HEK293 (cell line): ENCODE measurements at regions not wholly inside any gene's neighbourhood (a gene's known extent, or its start where the extent isn't known, plus 50 kb on each side); places are given as distances from the start of the nearest gene placed in this dataset.

ENCODE experiments used
- CTCF ChIA-PET: fragments of 350-600 bp; formaldehyde crosslinking; extraction: SDS; loops from one replicate; lab custom pipeline; 2021; ENCODE audit warnings: antibody characterized with exemption; lab: Yijun Ruan, JAX
- POLR2A ChIA-PET: fragments of 300-600 bp; formaldehyde crosslinking; extraction: SDS; loops from one replicate; lab custom pipeline; 2020; ENCODE audit warnings: antibody characterized with exemption, inconsistent platforms; lab: Yijun Ruan, JAX
- H3K27ac ChIP-seq: fragments of 200-500 bp; sonication (Bioruptor generic); 2 replicates; pipeline ENCODE4 v1.5.1; 2014; ENCODE audit warnings: low read depth, low read length, control low read depth, inconsistent platforms; ENCODE audit errors: extremely low read depth
- H3K36me3 ChIP-seq, 2 experiments: fragments of 200-500 bp in 1 of 2; sonication (Bioruptor generic) in 1 of 2; 1 replicate in 1 of 2; 2 replicates in 1 of 2; pipeline ENCODE4 v1.5.1; 2014 to 2017; ENCODE audit warnings: inconsistent platforms in 2 of 2, low read length in 2 of 2; ENCODE audit not compliant: control insufficient read depth in 2 of 2, insufficient read depth in 1 of 2
- H3K4me1 ChIP-seq: fragments of 200-500 bp; sonication (Bioruptor generic); 2 replicates; pipeline ENCODE4 v1.5.1; 2014; ENCODE audit warnings: mild to moderate bottlenecking, low read length, inconsistent platforms; ENCODE audit not compliant: control insufficient read depth, insufficient read depth
- H3K4me3 ChIP-seq: 2 replicates; pipeline ENCODE4 v1.5.1; 2011; ENCODE audit warnings: low read depth, mild to moderate bottlenecking, control low read depth, low read length, moderate library complexity
- H3K9me3 ChIP-seq: fragments of 200-500 bp; sonication (Bioruptor generic); 2 replicates; pipeline ENCODE4 v1.5.1; 2014; ENCODE audit warnings: low read depth, low read length, inconsistent platforms; ENCODE audit not compliant: control insufficient read depth, insufficient read depth
- GLIS1 ChIP-seq: fragments of 450-650 bp; formaldehyde crosslinking; IDR thresholded peaks from 2 replicates; pipeline ENCODE4 v1.5.1; 2016; ENCODE audit warnings: missing biosample characterization, missing genetic modification characterization
- KLF9 ChIP-seq: fragments of 450-650 bp; formaldehyde crosslinking; IDR thresholded peaks from 2 replicates; pipeline ENCODE4 v1.5.1; 2016; ENCODE audit warnings: missing biosample characterization, missing genetic modification characterization, low read depth
- MYNN ChIP-seq: fragments of 450-650 bp; formaldehyde crosslinking; IDR thresholded peaks from 2 replicates; pipeline ENCODE4 v1.5.1; 2016; ENCODE audit warnings: missing biosample characterization, missing genetic modification characterization, borderline replicate concordance
- SALL2 ChIP-seq: fragments of 450-650 bp; formaldehyde crosslinking; IDR thresholded peaks from 2 replicates; pipeline ENCODE4 v1.5.0; 2017; ENCODE audit warnings: missing biosample characterization, mild to moderate bottlenecking, missing genetic modification characterization, borderline replicate concordance
- TCF7L2 ChIP-seq: IDR thresholded peaks from 2 replicates; pipeline ENCODE4 v1.6.1; 2011; ENCODE audit warnings: low read depth, mild to moderate bottlenecking, inconsistent platforms, low read length, moderate library complexity, borderline replicate concordance
- ZBTB1 ChIP-seq: fragments of 450-650 bp; formaldehyde crosslinking; IDR thresholded peaks from 2 replicates; pipeline ENCODE4 v1.5.1; 2016; ENCODE audit warnings: missing biosample characterization, missing genetic modification characterization
- ZBTB10 ChIP-seq: fragments of 450-650 bp; formaldehyde crosslinking; IDR thresholded peaks from 2 replicates; pipeline ENCODE4 v1.5.1; 2016; ENCODE audit warnings: missing biosample characterization, missing genetic modification characterization
- ZBTB44 ChIP-seq: fragments of 450-650 bp; IDR thresholded peaks from 2 replicates; pipeline ENCODE4 v1.5.1; 2018; ENCODE audit warnings: missing biosample characterization, mild to moderate bottlenecking, missing genetic modification characterization
- ZEB2 ChIP-seq: fragments of 450-650 bp; formaldehyde crosslinking; IDR thresholded peaks from 2 replicates; pipeline ENCODE4 v1.5.1; 2016; ENCODE audit warnings: missing biosample characterization, missing genetic modification characterization
- ZNF221 ChIP-seq: fragments of 450-650 bp; formaldehyde crosslinking; IDR thresholded peaks from 2 replicates; pipeline ENCODE4 v1.5.1; 2017; ENCODE audit warnings: missing biosample characterization, missing genetic modification characterization, borderline replicate concordance
- ZNF248 ChIP-seq: fragments of 450-650 bp; formaldehyde crosslinking; IDR thresholded peaks from 2 replicates; pipeline ENCODE4 v1.5.1; 2017; ENCODE audit warnings: missing biosample characterization, missing genetic modification characterization
- ZNF423 ChIP-seq: fragments of 450-650 bp; formaldehyde crosslinking; IDR thresholded peaks from 2 replicates; pipeline ENCODE4 v1.5.1; 2016; ENCODE audit warnings: missing biosample characterization, missing genetic modification characterization
- ZNF518A ChIP-seq: fragments of 450-650 bp; formaldehyde crosslinking; conservative IDR thresholded peaks from 2 replicates; pipeline ENCODE4 v1.5.1; 2016; ENCODE audit warnings: low read depth, missing biosample characterization, missing genetic modification characterization
- ZNF560 ChIP-seq: fragments of 450-650 bp; formaldehyde crosslinking; IDR thresholded peaks from 2 replicates; pipeline ENCODE4 v1.5.1; 2017; ENCODE audit warnings: missing biosample characterization, missing genetic modification characterization, borderline replicate concordance
- ZNF580 ChIP-seq: fragments of 450-650 bp; formaldehyde crosslinking; IDR thresholded peaks from 2 replicates; pipeline ENCODE4 v1.5.1; 2016; ENCODE audit warnings: missing biosample characterization, missing genetic modification characterization
- ZNF600 ChIP-seq: fragments of 450-650 bp; formaldehyde crosslinking; IDR thresholded peaks from 2 replicates; pipeline ENCODE4 v1.5.1; 2016; ENCODE audit warnings: missing biosample characterization, missing genetic modification characterization
- ZNF626 ChIP-seq: fragments of 450-650 bp; sonication (Bioruptor Pico); formaldehyde crosslinking; IDR thresholded peaks from 2 replicates; pipeline ENCODE4 v1.5.1; 2018; ENCODE audit warnings: missing biosample characterization, missing genetic modification characterization, inconsistent platforms
- ZNF76 ChIP-seq: fragments of 450-650 bp; formaldehyde crosslinking; IDR thresholded peaks from 2 replicates; pipeline ENCODE4; 2016; ENCODE audit warnings: low read depth, missing biosample characterization, missing genetic modification characterization, borderline replicate concordance
- ZSCAN23 ChIP-seq: fragments of 450-650 bp; formaldehyde crosslinking; IDR thresholded peaks from 2 replicates; pipeline ENCODE4 v1.5.1; 2016; ENCODE audit warnings: missing biosample characterization, missing genetic modification characterization
- ZSCAN4 ChIP-seq: fragments of 450-650 bp; formaldehyde crosslinking; IDR thresholded peaks from 2 replicates; pipeline ENCODE4 v1.5.1; 2017; ENCODE audit warnings: missing biosample characterization, missing genetic modification characterization
- ZXDB ChIP-seq: fragments of 450-650 bp; formaldehyde crosslinking; IDR thresholded peaks from 2 replicates; pipeline ENCODE4 v1.5.1; 2016; ENCODE audit warnings: missing biosample characterization, missing genetic modification characterization
- TF ChIP-seq, protein P1 (sequence below): fragments of 450-650 bp; formaldehyde crosslinking; IDR thresholded peaks from 2 replicates; pipeline ENCODE4 v1.5.1; 2016; ENCODE audit warnings: missing biosample characterization, missing genetic modification characterization

DNA sequence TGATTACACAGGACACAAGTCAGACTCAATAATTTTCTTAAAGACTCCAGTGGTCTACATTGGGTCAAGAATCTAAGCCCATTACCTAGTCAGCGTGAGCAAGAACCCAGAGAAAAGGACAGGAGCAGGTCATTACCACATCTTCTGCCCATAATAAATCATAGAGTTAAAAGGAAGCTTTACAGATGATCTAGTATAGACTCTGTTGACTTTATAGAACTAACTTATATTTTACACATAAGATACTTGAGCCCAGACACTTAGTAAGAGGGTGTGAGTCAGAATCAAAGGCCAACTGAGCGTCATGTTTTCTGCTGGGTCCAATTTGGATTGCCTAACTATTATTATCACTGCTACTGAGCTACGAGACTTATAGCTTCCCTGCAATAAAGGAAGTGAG lies 206.1 kb upstream of the NPSR1 start (continued):
- TF ChIP-seq ZNF518A (tag by site-specific recombination): no peak
- no peak for TF ChIP-seq ZNF76 (tag by site-specific recombination)

DNA sequence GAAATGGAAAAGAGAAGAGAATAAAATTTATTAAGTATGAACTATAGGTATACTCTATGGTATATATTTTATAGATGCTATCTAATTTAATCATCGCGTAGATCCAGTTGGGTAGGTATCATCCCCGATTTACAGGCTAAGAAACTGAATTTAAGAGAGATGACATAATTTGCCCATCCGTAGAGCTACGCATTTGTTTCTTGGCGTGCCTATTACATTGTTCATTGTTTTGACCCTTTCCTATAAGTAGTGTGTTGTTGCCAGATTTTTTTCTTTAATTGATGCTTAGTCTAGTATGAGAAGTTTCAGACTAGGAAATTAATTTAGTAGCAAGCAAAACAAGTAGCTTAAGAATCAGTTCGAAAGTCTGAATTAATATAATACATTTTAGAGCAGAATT lies 205.7 kb upstream of the NPSR1 start:
- Histone ChIP-seq H3K36me3 (no peaks in the 10 kb centered on the region), H3K9me3 (no peaks in the 10 kb centered on the region), H3K4me3 (no peak overlapping the region), H3K27ac (no peak overlapping the region), H3K4me1 (no peaks in the 10 kb centered on the region)
- ChIA-PET POLR2A (no interaction called here), CTCF (interaction anchor here (1.0 kb wide), 1 partner anchor 132 kb away, joined by 3 read pairs; no protein-coding TSS in a partner anchor)
- TF ChIP-seq ZNF560 (tag by site-specific recombination) (no peak), TCF7L2 (no peak), MYNN (tag by site-specific recombination) (no peak), KLF9 (tag by site-specific recombination) (no peak), ZNF248 (tag by site-specific recombination) (no peak), ZEB2 (tag by site-specific recombination) (no peak), ZBTB10 (tag by site-specific recombination) (no peak), SALL2 (tag by site-specific recombination) (no peak), ZNF600 (tag by site-specific recombination) (no peak), ZNF626 (tag by site-specific recombination) (no peak), ZXDB (tag by site-specific recombination) (no peak), ZNF423 (tag by site-specific recombination) (no peak), ZSCAN23 (no peak), ZBTB44 (tag by site-specific recombination) (no peak), ZNF221 (tag by site-specific recombination) (no peak), ZSCAN4 (tag by site-specific recombination) (no peak), ZNF580 (tag by site-specific recombination) (no peak), ZBTB1 (tag by site-specific recombination) (no peak), GLIS1 (tag by site-specific recombination) (no peak)
- TF ChIP-seq, protein P1, sequence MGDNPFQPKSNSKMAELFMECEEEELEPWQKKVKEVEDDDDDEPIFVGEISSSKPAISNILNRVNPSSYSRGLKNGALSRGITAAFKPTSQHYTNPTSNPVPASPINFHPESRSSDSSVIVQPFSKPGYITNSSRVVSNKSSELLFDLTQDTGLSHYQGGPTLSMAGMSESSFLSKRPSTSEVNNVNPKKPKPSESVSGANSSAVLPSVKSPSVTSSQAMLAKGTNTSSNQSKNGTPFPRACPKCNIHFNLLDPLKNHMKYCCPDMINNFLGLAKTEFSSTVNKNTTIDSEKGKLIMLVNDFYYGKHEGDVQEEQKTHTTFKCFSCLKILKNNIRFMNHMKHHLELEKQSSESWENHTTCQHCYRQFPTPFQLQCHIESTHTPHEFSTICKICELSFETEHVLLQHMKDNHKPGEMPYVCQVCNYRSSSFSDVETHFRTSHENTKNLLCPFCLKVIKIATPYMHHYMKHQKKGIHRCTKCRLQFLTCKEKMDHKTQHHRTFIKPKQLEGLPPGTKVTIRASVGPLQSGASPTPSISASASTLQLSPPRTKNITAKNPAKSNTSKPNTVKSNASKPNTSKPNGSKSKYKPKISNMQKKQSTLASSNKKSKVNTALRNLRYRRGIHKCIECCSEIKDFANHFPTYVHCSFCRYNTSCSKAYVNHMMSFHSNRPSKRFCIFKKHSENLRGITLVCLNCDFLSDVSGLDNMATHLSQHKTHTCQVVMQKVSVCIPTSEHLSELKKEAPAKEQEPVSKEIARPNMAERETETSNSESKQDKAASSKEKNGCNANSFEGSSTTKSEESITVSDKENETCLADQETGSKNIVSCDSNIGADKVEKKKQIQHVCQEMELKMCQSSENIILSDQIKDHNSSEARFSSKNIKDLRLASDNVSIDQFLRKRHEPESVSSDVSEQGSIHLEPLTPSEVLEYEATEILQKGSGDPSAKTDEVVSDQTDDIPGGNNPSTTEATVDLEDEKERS: no peak
